ENCODE measurements at regions not wholly inside any gene's neighbourhood (a gene's known extent, or its start where the extent isn't known, plus 50 kb on each side); places are given as distances from the start of the nearest gene placed in this dataset.
"Not testable (repeated sequence)": the region's sequence is repeated elsewhere in the genome, so short reads cannot be mapped to it uniquely, and the experiment has no call there.

- Mint-ChIP-seq H3K36me3 (ENCODE audit: low read depth) (no peaks in the 10 kb centered on the region), H3K27ac (peak overlapping the region; percentile 62 to 86 (median 77)), H3K9me3 (peaks cover 24% of the 10 kb centered on the region), H3K4me1 (peaks cover 5% of the 10 kb centered on the region), H3K4me3 (no peak overlapping the region), H3K27me3 (ENCODE audit: low read depth) (no peaks in the 10 kb centered on the region)
- TF ChIP-seq CTCF (IDR thresholded peaks at IDR 0.05; ENCODE audit: unreplicated experiment in 3 of 3), result no peak
Observed at GRCh38 chr11:39541945-39542351, 1917.5 kb downstream of the LRRC4C start.

- not testable (repeated sequence) for H3K36me3 Mint-ChIP-seq (ENCODE audit: low read depth); H3K27me3 Mint-ChIP-seq (ENCODE audit: low read depth); H3K4me1 Mint-ChIP-seq; H3K4me3 Mint-ChIP-seq; H3K27ac Mint-ChIP-seq
- H3K9me3 Mint-ChIP-seq, result peaks cover 50% of the 10 kb centered on the region
Observed at GRCh38 chr11:39536323-39536722, 1923.1 kb downstream of the LRRC4C start.
